ENCODE measurements at regions not wholly inside any gene's neighbourhood (a gene's known extent, or its start where the extent isn't known, plus 50 kb on each side); places are given as distances from the start of the nearest gene placed in this dataset.

DNA sequence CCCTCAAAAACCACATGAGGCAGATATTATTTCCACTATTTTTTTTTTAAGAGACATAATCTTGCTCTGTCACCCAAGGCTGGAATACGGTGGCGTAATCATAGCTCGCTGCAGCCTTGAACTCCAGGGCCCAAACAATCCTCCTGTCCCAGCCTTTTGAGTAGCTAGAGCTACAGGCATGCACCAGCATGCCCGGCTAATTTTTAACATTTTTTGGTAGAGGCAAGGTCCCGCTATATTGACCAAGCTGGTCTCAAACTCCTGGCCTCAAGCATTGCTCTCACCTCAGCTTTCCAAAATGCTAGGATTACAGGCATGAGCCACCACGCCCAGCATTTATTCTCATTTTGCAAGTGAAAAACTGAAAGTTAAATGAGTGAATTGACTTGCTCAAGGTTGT, 50.8 kb upstream of the PIAS1 start:
- TF ChIP-seq, protein P1, sequence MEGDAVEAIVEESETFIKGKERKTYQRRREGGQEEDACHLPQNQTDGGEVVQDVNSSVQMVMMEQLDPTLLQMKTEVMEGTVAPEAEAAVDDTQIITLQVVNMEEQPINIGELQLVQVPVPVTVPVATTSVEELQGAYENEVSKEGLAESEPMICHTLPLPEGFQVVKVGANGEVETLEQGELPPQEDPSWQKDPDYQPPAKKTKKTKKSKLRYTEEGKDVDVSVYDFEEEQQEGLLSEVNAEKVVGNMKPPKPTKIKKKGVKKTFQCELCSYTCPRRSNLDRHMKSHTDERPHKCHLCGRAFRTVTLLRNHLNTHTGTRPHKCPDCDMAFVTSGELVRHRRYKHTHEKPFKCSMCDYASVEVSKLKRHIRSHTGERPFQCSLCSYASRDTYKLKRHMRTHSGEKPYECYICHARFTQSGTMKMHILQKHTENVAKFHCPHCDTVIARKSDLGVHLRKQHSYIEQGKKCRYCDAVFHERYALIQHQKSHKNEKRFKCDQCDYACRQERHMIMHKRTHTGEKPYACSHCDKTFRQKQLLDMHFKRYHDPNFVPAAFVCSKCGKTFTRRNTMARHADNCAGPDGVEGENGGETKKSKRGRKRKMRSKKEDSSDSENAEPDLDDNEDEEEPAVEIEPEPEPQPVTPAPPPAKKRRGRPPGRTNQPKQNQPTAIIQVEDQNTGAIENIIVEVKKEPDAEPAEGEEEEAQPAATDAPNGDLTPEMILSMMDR (IDR thresholded peaks at IDR 0.05): no peak
- TF ChIP-seq, protein P2, sequence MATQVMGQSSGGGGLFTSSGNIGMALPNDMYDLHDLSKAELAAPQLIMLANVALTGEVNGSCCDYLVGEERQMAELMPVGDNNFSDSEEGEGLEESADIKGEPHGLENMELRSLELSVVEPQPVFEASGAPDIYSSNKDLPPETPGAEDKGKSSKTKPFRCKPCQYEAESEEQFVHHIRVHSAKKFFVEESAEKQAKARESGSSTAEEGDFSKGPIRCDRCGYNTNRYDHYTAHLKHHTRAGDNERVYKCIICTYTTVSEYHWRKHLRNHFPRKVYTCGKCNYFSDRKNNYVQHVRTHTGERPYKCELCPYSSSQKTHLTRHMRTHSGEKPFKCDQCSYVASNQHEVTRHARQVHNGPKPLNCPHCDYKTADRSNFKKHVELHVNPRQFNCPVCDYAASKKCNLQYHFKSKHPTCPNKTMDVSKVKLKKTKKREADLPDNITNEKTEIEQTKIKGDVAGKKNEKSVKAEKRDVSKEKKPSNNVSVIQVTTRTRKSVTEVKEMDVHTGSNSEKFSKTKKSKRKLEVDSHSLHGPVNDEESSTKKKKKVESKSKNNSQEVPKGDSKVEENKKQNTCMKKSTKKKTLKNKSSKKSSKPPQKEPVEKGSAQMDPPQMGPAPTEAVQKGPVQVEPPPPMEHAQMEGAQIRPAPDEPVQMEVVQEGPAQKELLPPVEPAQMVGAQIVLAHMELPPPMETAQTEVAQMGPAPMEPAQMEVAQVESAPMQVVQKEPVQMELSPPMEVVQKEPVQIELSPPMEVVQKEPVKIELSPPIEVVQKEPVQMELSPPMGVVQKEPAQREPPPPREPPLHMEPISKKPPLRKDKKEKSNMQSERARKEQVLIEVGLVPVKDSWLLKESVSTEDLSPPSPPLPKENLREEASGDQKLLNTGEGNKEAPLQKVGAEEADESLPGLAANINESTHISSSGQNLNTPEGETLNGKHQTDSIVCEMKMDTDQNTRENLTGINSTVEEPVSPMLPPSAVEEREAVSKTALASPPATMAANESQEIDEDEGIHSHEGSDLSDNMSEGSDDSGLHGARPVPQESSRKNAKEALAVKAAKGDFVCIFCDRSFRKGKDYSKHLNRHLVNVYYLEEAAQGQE (IDR thresholded peaks at IDR 0.05; ENCODE audit: insufficient read depth in 1 of 2, low read depth in 2 of 2, low read length in 1 of 2): no peak

Data from Panc1 (cell line).